ENCODE measurements at regions not wholly inside any gene's neighbourhood (a gene's known extent, or its start where the extent isn't known, plus 50 kb on each side); places are given as distances from the start of the nearest gene placed in this dataset.

- TF ChIP-seq GATA3 (IDR thresholded peaks at IDR 0.05; ENCODE audit: low read depth, low read length) (no peak), GATA2 (IDR thresholded peaks at IDR 0.05; ENCODE audit: low read depth, low read length) (no peak)
Measured at GRCh38 chr18:24649571-24649970, 189.1 kb downstream of the HRH4 start.
